ENCODE measurements at regions not wholly inside any gene's neighbourhood (a gene's known extent, or its start where the extent isn't known, plus 50 kb on each side); places are given as distances from the start of the nearest gene placed in this dataset.

DNA sequence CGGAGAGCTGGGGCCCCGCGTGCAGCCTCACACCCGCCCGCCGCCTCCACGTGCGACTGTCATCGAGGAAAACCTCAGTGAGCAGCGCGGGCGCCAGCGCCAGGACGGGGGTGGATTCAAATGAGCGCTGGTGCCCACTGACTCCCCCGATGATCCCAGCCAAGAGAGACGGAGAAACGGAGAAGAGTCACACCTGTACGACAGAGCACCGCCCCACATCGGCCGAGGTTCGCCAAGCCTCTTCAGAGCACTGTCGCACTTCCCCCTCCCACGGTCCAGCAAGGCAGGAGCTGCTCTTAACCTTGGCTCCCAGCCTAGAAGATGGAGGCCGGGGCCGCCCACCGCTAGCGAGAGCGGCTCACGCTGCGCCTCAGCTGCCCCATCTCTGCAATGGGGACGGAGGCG, 130.9 kb upstream of the IQSEC1 start:
- no peaks in the 10 kb centered on the region for H3K36me3 ChIP-seq (ENCODE audit: control insufficient read depth, insufficient read depth, low read length)
- no peaks in the 10 kb centered on the region for H3K4me1 ChIP-seq (ENCODE audit: control insufficient read depth, insufficient read depth, low read length)
- DNase-seq (no peak), ATAC-seq (ENCODE audit: low read depth) (no peak)
- H2BK5ac ChIP-seq (ENCODE audit: low read depth, low read length, poor library complexity, severe bottlenecking), result no peak overlapping the region
- H3K4ac ChIP-seq (ENCODE audit: low read depth, low read length), result no peak overlapping the region
- H3K9me3 ChIP-seq (ENCODE audit: control insufficient read depth, insufficient read depth, low read length), result no peaks in the 10 kb centered on the region
- no peak overlapping the region for H2BK20ac ChIP-seq (ENCODE audit: low read depth, low read length)
- WGBS, 2 experiments (ENCODE audit: extremely low coverage in 2 of 2, insufficient read length in 1 of 2), result 4% methylated on average over 19 of the region's 34 CpGs; no CpG with 5 or more reads in 1 of the 2 experiments
- no peak overlapping the region for H3K4me3 ChIP-seq (ENCODE audit: insufficient read depth, low read depth, low read length)
- POLR2A ChIA-PET (ENCODE audit: unreplicated experiment), result no interaction called here
- no peak overlapping the region for H4K5ac ChIP-seq (ENCODE audit: low read depth, low read length)
- H3K4me2 ChIP-seq (ENCODE audit: low read depth, low read length), result no peak overlapping the region
- intact Hi-C loops (cut with micrococcal nuclease), result no loop called here
- no peaks in the 10 kb centered on the region; the same call in 1 of the 2 replicates for H4K20me1 ChIP-seq (ENCODE audit: insufficient read depth, low read length)
- in situ Hi-C loops (cut with MboI; ENCODE audit: low sequenced_read_pairs), result no loop called here
- H2AK5ac ChIP-seq (ENCODE audit: low read depth, low read length), result no peak overlapping the region
- H2AFZ ChIP-seq (replicated peaks; ENCODE audit: low read length, poor library complexity), result no peak overlapping the region
- no peak overlapping the region for H3K23ac ChIP-seq (ENCODE audit: low read depth, low read length)
- no peak for TF ChIP-seq RAD21 (IDR thresholded peaks at IDR 0.05; ENCODE audit: low read length)
- no peaks in the 10 kb centered on the region for H3K79me1 ChIP-seq (ENCODE audit: low read depth in 1 of 2, low read length in 2 of 2)
- CTCF ChIA-PET, result no interaction called here
- no peak overlapping the region for H4K8ac ChIP-seq (ENCODE audit: low read depth in 2 of 2, low read length in 2 of 2)
- BruUV-seq (replicated peaks), result no TSS peak
- no peaks in the 10 kb centered on the region for H3K9me1 ChIP-seq (ENCODE audit: insufficient read depth, low read length)
- no peak overlapping the region for H4K91ac ChIP-seq (ENCODE audit: insufficient read depth, low read depth, low read length)
- no peak overlapping the region for H2AK9ac ChIP-seq (replicated peaks; ENCODE audit: low read depth, low read length, poor library complexity)
- dilution Hi-C loops (cut with HindIII; ENCODE audit: low sequenced_read_pairs, unreplicated experiment), result no loop called here
- H3K56ac ChIP-seq (ENCODE audit: extremely low read depth, insufficient read depth, low read length), result no peak overlapping the region
- no peak overlapping the region for H3K18ac ChIP-seq (ENCODE audit: low read depth, low read length)
- no peak overlapping the region for H2BK15ac ChIP-seq (ENCODE audit: low read depth, low read length)
- no peak overlapping the region for H3K9ac ChIP-seq (ENCODE audit: low read depth, low read length)
- H3K27ac ChIP-seq (ENCODE audit: insufficient read depth, low read length), result no peak overlapping the region
- no peak overlapping the region for H3K14ac ChIP-seq (replicated peaks; ENCODE audit: low read depth, low read length)
- H2BK120ac ChIP-seq (ENCODE audit: low read depth, low read length), result no peak overlapping the region
- peaks cover 17% of the 10 kb centered on the region for H3K27me3 ChIP-seq (ENCODE audit: control insufficient read depth, insufficient read depth, low read length)
